ENCODE measurements at regions not wholly inside any gene's neighbourhood (a gene's known extent, or its start where the extent isn't known, plus 50 kb on each side); places are given as distances from the start of the nearest gene placed in this dataset.

DNA sequence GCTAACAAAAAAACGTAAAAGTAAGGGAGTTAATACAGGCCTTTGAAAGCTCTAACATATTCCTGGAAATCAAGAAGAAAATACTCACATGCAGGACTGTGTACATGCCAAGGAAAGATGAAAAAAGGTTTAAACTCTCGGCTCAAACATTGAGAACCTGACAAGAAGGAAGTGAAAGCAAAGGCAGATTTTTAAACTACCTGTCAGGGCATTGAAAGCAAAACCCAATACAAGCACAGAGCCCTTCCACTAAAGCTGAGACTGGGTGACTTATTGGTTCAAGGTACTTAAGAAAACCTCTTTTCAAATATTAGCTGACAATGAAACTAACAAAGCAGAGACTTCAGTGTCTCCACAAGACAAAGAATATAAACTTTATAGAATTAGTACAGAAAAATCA is 313.0 kb upstream of the GRID2 start:
- TF ChIP-seq, protein P1, sequence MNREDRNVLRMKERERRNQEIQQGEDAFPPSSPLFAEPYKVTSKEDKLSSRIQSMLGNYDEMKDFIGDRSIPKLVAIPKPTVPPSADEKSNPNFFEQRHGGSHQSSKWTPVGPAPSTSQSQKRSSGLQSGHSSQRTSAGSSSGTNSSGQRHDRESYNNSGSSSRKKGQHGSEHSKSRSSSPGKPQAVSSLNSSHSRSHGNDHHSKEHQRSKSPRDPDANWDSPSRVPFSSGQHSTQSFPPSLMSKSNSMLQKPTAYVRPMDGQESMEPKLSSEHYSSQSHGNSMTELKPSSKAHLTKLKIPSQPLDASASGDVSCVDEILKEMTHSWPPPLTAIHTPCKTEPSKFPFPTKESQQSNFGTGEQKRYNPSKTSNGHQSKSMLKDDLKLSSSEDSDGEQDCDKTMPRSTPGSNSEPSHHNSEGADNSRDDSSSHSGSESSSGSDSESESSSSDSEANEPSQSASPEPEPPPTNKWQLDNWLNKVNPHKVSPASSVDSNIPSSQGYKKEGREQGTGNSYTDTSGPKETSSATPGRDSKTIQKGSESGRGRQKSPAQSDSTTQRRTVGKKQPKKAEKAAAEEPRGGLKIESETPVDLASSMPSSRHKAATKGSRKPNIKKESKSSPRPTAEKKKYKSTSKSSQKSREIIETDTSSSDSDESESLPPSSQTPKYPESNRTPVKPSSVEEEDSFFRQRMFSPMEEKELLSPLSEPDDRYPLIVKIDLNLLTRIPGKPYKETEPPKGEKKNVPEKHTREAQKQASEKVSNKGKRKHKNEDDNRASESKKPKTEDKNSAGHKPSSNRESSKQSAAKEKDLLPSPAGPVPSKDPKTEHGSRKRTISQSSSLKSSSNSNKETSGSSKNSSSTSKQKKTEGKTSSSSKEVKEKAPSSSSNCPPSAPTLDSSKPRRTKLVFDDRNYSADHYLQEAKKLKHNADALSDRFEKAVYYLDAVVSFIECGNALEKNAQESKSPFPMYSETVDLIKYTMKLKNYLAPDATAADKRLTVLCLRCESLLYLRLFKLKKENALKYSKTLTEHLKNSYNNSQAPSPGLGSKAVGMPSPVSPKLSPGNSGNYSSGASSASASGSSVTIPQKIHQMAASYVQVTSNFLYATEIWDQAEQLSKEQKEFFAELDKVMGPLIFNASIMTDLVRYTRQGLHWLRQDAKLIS (CRISPR knock-in tag; IDR thresholded peaks at IDR 0.05; ENCODE audit: borderline replicate concordance) = no peak
- TF ChIP-seq CTCF (IDR thresholded peaks at IDR 0.05) (no peak), ZNF121 (CRISPR knock-in tag; IDR thresholded peaks at IDR 0.05) (no peak), FOXJ3 (CRISPR knock-in tag; IDR thresholded peaks at IDR 0.05; ENCODE audit: borderline replicate concordance) (no peak)
